ENCODE measurements at regions not wholly inside any gene's neighbourhood (a gene's known extent, or its start where the extent isn't known, plus 50 kb on each side); places are given as distances from the start of the nearest gene placed in this dataset.

DNA sequence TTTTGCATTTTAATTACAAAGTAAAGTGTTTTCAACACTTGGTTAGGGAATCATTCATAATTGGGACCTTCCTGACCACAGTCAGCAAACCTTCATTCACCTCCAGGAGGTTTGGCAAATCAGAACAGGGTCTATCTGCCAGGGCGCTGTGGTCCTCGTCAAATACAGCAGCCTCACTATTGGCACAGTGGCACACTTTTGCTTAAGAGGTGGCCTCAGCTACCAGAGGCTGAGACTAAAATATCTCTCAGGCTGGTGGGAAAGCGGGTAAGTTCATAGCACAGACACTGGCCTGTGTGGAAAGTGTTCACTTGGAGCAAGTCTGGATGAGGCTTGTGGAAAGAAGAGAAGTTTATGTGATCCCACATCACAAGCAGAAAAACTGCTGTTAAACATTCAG lies 268.6 kb upstream of the DAPK1 start:
- H3K36me3 ChIP-seq: no peaks in the 10 kb centered on the region
- no peak for TF ChIP-seq CTCF (IDR thresholded peaks at IDR 0.05)
- H3K4me1 ChIP-seq: no peaks in the 10 kb centered on the region
- H3K27ac ChIP-seq: no peak overlapping the region
- WGBS, 2 donors: 75 to 77% methylated on average over 3 of the region's 3 CpGs
- no peak for DNase-seq
- intact Hi-C loops (cut with DNase I): no loop called here
- H3K9me3 ChIP-seq: no peaks in the 10 kb centered on the region
- no peak overlapping the region for H3K4me3 ChIP-seq
- H3K27me3 ChIP-seq: no peaks in the 10 kb centered on the region
- no peak for FAIRE-seq
- no peak for ATAC-seq

DNA sequence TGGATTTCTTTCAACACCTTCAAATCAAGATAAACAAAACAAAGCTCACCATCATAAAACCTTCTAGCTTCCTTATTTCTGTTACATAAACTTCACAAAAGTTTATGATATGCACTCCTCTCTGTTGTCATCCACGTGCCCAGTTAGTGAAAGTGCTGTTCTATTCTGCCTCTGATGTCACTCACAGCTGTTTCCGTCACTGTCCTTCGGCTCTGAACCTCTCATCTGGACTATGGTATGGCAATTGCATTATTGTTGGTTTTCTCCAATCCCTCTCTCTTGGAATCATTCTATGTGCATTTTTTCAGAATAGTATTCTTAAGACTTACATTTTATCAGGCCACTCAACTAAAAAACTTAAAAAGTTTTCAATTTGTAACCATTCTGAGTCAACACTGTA lies 264.2 kb upstream of the DAPK1 start:
- Histone ChIP-seq H3K27me3 (no peaks in the 10 kb centered on the region), H3K4me1 (no peaks in the 10 kb centered on the region), H3K27ac (no peak overlapping the region), H3K9me3 (no peaks in the 10 kb centered on the region), H3K36me3 (no peaks in the 10 kb centered on the region), H3K4me3 (no peak overlapping the region)
- no peak for DNase-seq
- intact Hi-C loops (cut with DNase I): no loop called here
- ATAC-seq: no peak
- no peak for TF ChIP-seq CTCF (IDR thresholded peaks at IDR 0.05)
- FAIRE-seq: no peak
- 76 to 90% methylated on average over 3 of the region's 3 CpGs for WGBS, 2 donors

DNA sequence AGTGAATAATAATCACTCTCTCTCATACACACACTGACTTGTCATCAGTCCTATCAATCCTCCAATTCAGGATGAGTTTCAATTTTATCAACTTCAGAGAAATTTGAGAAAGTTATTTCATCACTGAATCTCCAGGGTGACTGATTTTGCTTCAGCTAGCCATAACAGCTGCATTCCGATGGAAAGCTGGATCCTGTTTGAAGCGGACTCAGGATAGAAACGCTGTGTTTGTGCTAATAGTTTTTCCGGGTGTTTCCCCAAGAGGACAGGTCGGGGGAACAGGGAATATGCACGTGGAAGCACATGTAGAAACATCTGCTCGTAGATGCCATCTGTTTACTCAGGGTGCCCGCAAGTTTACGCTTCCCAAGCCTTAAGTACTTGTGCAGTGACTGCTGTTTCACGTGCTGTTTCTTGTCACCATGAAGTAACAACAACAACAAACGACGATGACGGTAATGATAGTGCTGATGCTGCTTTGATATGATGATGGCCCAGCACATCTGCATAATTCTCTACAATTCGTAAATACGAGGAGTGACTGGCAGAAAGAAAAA lies 263.7 kb upstream of the DAPK1 start:
- H3K9me3 ChIP-seq: no peaks in the 10 kb centered on the region
- intact Hi-C loops (cut with DNase I): no loop called here

DNA sequence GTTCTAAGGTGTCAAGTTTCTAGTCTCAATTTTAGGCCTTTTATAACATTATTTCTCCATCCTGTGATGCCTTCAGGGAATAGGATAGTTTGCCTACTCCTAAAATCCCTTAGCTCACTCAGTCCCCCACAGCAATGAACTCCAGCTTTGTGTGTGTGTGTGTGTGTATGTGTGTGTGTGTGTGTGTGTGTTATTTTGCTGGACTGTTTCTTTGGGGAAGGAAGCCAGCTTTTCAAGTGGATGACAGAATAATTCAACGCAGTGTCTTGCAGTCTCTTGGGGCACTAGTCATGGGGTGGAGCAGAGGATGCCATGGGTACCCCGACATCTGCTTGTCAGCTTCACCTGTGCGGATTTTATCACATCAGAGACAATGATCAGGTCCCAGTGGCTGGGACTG lies 262.8 kb upstream of the DAPK1 start:
- DNase-seq: no peak
- FAIRE-seq: no peak
- no peak overlapping the region for H3K27ac ChIP-seq
- H3K4me3 ChIP-seq: no peak overlapping the region
- no peaks in the 10 kb centered on the region for H3K27me3 ChIP-seq
- intact Hi-C loops (cut with DNase I): no loop called here
- TF ChIP-seq CTCF (IDR thresholded peaks at IDR 0.05): no peak
- H3K4me1 ChIP-seq: no peaks in the 10 kb centered on the region
- ATAC-seq: no peak
- WGBS, 2 donors: 78 to 89% methylated on average over 3 of the region's 3 CpGs
- no peaks in the 10 kb centered on the region for H3K36me3 ChIP-seq
- H3K9me3 ChIP-seq: no peaks in the 10 kb centered on the region

More for the DNA sequence above, 263.7 kb upstream of the DAPK1 start:
- FAIRE-seq (no peak), ATAC-seq (no peak), DNase-seq (no peak)
- Histone ChIP-seq H3K36me3 (no peaks in the 10 kb centered on the region), H3K27ac (no peak overlapping the region), H3K4me1 (no peaks in the 10 kb centered on the region), H3K27me3 (no peaks in the 10 kb centered on the region), H3K4me3 (no peak overlapping the region)
- WGBS, 2 donors: 72 to 79% methylated on average over 15 of the region's 15 CpGs
- no peak for TF ChIP-seq CTCF (IDR thresholded peaks at IDR 0.05)

DNA sequence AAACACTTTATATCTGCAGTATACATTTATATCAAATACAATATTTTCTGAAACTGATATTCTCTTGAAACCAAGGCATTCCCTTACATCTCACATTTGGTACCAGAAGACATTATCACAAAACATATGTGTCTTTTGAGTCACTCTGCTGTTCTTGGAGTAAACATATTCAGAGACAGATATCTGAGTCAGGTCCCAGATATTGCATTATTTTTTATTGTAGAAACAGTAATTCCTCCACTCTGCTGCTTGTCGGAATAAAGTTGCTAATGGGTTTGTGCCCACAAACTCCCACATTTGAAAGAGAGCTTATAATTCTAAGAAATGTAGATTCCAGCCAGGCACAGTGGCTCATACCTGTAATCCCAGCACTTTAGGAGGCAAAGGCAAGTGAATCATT lies 261.1 kb upstream of the DAPK1 start:
- no peak for ATAC-seq
- H3K27ac ChIP-seq: no peak overlapping the region
- TF ChIP-seq CTCF (IDR thresholded peaks at IDR 0.05): no peak
- no peak for FAIRE-seq
- no peak for DNase-seq
- WGBS, 2 donors: 54 to 88% methylated on average over 1 of the region's 1 CpG
- no peaks in the 10 kb centered on the region for H3K4me1 ChIP-seq
- H3K36me3 ChIP-seq: no peaks in the 10 kb centered on the region
- H3K4me3 ChIP-seq: no peak overlapping the region
- H3K9me3 ChIP-seq: no peaks in the 10 kb centered on the region
- intact Hi-C loops (cut with DNase I): no loop called here
- H3K27me3 ChIP-seq: no peaks in the 10 kb centered on the region

Measured in pancreas (tissue), 10 donors.